C4-2B (cell line): ENCODE measurements at regions not wholly inside any gene's neighbourhood (a gene's known extent, or its start where the extent isn't known, plus 50 kb on each side); places are given as distances from the start of the nearest gene placed in this dataset.

Experiments used
- H3K27ac ChIP-seq: fragments of 450-650 bp; 2 replicates; pipeline ENCODE4 v1.5.1; 2017
- CTCF ChIP-seq: fragments of 450-650 bp; conservative IDR thresholded peaks from 2 replicates; pipeline ENCODE4 v1.5.1; 2017; ENCODE audit warnings: mild to moderate bottlenecking
- ZFX ChIP-seq: fragments of 450-650 bp; IDR thresholded peaks from 2 replicates; pipeline ENCODE4 v1.6.1; 2017

- TF ChIP-seq CTCF = no peak
- TF ChIP-seq ZFX = no peak
- H3K27ac ChIP-seq = no peak overlapping the region
Observed at GRCh38 chr5:56493308-56493707, 260.2 kb upstream of the ANKRD55 start.

- TF ChIP-seq ZFX (no peak), CTCF (no peak)
- H3K27ac ChIP-seq = no peak overlapping the region
Observed at GRCh38 chr5:56492812-56493211, 259.7 kb upstream of the ANKRD55 start.

GRCh38 chr5:56490971-56491468 is 257.9 kb upstream of the ANKRD55 start:
- no peak overlapping the region for H3K27ac ChIP-seq
- no peak for TF ChIP-seq CTCF
- no peak for TF ChIP-seq ZFX

GRCh38 chr5:56489272-56489671 is 256.1 kb upstream of the ANKRD55 start:
- no peak overlapping the region for H3K27ac ChIP-seq
- no peak for TF ChIP-seq CTCF
- TF ChIP-seq ZFX = no peak

GRCh38 chr5:56487528-56488115 is 254.5 kb upstream of the ANKRD55 start:
- TF ChIP-seq CTCF (no peak), ZFX (no peak)

GRCh38 chr5:56482363-56482762 is 249.2 kb upstream of the ANKRD55 start:
- H3K27ac ChIP-seq = no peak overlapping the region
- TF ChIP-seq CTCF (no peak), ZFX (no peak)

More at GRCh38 chr5:56487528-56488115, 254.5 kb upstream of the ANKRD55 start:
- H3K27ac ChIP-seq = no peak overlapping the region

GRCh38 chr5:56481428-56482357 is 248.6 kb upstream of the ANKRD55 start:
- no peak overlapping the region for H3K27ac ChIP-seq
- TF ChIP-seq CTCF (peak; percentile 16), ZFX (no peak)
